Body of pancreas (tissue), 4 donors: ENCODE measurements at regions not wholly inside any gene's neighbourhood (a gene's known extent, or its start where the extent isn't known, plus 50 kb on each side); places are given as distances from the start of the nearest gene placed in this dataset.

Source experiments
- ATAC-seq: fragments of 150-250 bp; one replicate; pipeline ENCODE4 v1.9.1; 2016
- DNase-seq, 4 donors: peaks; one replicate each; pipeline ENCODE4 v3.0.0-alpha.2; 2019
- H3K27ac ChIP-seq, 4 donors: fragments of 200-600 bp; sonication (generic); 1 replicate in 3 of 4; 2 replicates in 1 of 4; pipeline versions ENCODE4 v1.5.1 to v1.6.1; 2016 to 2019; ENCODE audit warnings: mild to moderate bottlenecking in 1 of 4, mixed read lengths in 1 of 4, moderate library complexity in 1 of 4
- H3K27me3 ChIP-seq, 2 donors: fragments of 200-600 bp; sonication (generic); one replicate each; pipeline ENCODE4 v1.6.0; 2016; ENCODE audit warnings: mild to moderate bottlenecking in 1 of 2
- H3K36me3 ChIP-seq, 2 donors: fragments of 200-600 bp; sonication (generic); replicated peaks in 1 of 2; 2 replicates each; pipeline ENCODE4 v1.5.1; 2016; ENCODE audit warnings: low read depth in 2 of 2; ENCODE audit not compliant: insufficient read depth in 1 of 2
- H3K4me1 ChIP-seq: fragments of 200-600 bp; sonication (generic); one replicate; pipeline ENCODE4 v1.6.0; 2016
- H3K4me3 ChIP-seq, 2 donors: fragments of 200-600 bp; sonication (generic); 1 replicate in 1 of 2; 2 replicates in 1 of 2; pipeline ENCODE4 v1.5.1; 2016 to 2019
- H3K9me3 ChIP-seq, 3 donors: fragments of 200-600 bp; sonication (generic); 1 replicate in 2 of 3; 2 replicates in 1 of 3; pipeline ENCODE4 v1.5.1; 2016
- CTCF ChIP-seq, 7 experiments: fragments of 450-650 bp in 4 of 7; fragments of 200-600 bp in 3 of 7; sonication (generic) in 3 of 7; IDR thresholded peaks; one replicate each; pipeline ENCODE4 v1.5.1; 2016 to 2019; ENCODE audit warnings: antibody characterized with exemption in 7 of 7
- POLR2A ChIP-seq, 3 donors: fragments of 450-650 bp; IDR thresholded peaks; one replicate each; pipeline ENCODE4 v1.6.1; 2016; ENCODE audit warnings: antibody characterized with exemption in 3 of 3, mild to moderate bottlenecking in 2 of 3
- WGBS, 2 donors: methylation state at CpG; one replicate each; pipeline ENCODE4 v1.1.5; 2017; 5-methylcytosine and 5-hydroxymethylcytosine counted together
- intact Hi-C: fragments of 100-400 bp; cut with DNase I; formaldehyde crosslinking; loops from one replicate; pipeline ENCODE4 v1.15.1; 2023

- H3K27me3 ChIP-seq, result no peaks in the 10 kb centered on the region
- DNase-seq, result no peak
- H3K36me3 ChIP-seq, result no peaks in the 10 kb centered on the region
- H3K4me3 ChIP-seq, result no peak overlapping the region
- no peak overlapping the region for H3K27ac ChIP-seq
- TF ChIP-seq POLR2A (IDR thresholded peaks at IDR 0.05), result no peak
- TF ChIP-seq CTCF (IDR thresholded peaks at IDR 0.05), result no peak
- no peaks in the 10 kb centered on the region for H3K9me3 ChIP-seq
- intact Hi-C loops, result no loop called here
- WGBS, 2 donors, result 77 to 83% methylated on average over 2 of the region's 2 CpGs
- no peak for ATAC-seq
- no peaks in the 10 kb centered on the region for H3K4me1 ChIP-seq
Measured at GRCh38 chr2:160694221-160694620, 200.6 kb upstream of the RBMS1 start.

DNA sequence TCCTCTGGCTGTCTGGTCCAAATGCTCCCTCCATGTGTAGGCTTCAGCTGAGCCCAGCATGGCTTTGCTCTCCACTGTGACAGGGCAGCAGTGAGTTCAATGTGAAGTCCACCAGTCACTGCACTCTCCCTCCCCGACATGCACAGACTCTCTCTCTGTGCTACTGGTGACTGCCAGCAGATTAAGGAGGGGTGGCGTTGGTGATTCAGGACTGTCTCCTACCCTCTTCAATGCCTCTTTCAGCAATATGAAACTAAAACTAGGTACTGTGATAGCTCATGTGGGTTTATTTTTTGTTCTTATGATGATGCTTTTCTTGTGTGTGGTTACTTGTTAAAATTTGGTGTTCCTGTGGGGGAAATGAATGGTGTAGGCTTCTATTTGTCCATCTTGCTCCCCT is 201.0 kb upstream of the RBMS1 start:
- TF ChIP-seq POLR2A (IDR thresholded peaks at IDR 0.05) (no peak), CTCF (IDR thresholded peaks at IDR 0.05) (no peak)
- DNase-seq, result no peak

GRCh38 chr2:160695402-160696086 is 201.9 kb upstream of the RBMS1 start:
- intact Hi-C loops, result no loop called here
- Histone ChIP-seq H3K36me3 (no peaks in the 10 kb centered on the region), H3K4me1 (no peaks in the 10 kb centered on the region), H3K9me3 (no peaks in the 10 kb centered on the region), H3K4me3 (no peak overlapping the region), H3K27ac (no peak overlapping the region), H3K27me3 (no peaks in the 10 kb centered on the region)
- no peak for TF ChIP-seq POLR2A (IDR thresholded peaks at IDR 0.05)
- ATAC-seq (no peak), DNase-seq (no peak)
- 75 to 78% methylated on average over 3 of the region's 3 CpGs for WGBS, 2 donors

More for the DNA sequence above, 201.0 kb upstream of the RBMS1 start:
- no peaks in the 10 kb centered on the region for H3K27me3 ChIP-seq
- intact Hi-C loops, result no loop called here
- WGBS, 2 donors, result 34 to 75% methylated on average over 1 to 2 of the region's 2 CpGs
- no peaks in the 10 kb centered on the region for H3K36me3 ChIP-seq
- H3K4me1 ChIP-seq, result no peaks in the 10 kb centered on the region
- H3K4me3 ChIP-seq, result no peak overlapping the region
- no peak overlapping the region for H3K27ac ChIP-seq
- H3K9me3 ChIP-seq, result no peaks in the 10 kb centered on the region
- no peak for ATAC-seq

DNA sequence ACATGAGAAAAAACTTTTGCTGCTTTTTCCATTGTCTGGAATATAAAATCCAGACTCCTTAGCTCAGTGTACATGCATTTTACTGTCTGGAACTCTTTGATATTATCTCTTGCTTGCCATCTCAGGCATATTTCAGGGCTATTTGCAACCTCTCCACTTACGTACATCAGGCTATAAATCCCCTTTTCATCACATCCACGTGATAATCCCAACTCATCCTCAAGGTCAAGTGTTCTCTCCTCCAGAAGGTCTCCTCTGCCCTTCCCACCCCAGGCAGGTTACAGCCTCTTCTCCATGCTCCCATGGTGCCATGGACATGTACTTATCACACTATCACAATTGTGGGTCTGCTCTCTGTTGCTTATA is 202.5 kb upstream of the RBMS1 start:
- H3K4me3 ChIP-seq, result no peak overlapping the region
- TF ChIP-seq CTCF (IDR thresholded peaks at IDR 0.05), result no peak
- no peak for TF ChIP-seq POLR2A (IDR thresholded peaks at IDR 0.05)
- no peaks in the 10 kb centered on the region for H3K9me3 ChIP-seq
- ATAC-seq (no peak), DNase-seq (no peak)
- intact Hi-C loops, result no loop called here
- no peaks in the 10 kb centered on the region for H3K36me3 ChIP-seq
- 81 to 82% methylated on average over 2 of the region's 2 CpGs for WGBS, 2 donors
- H3K4me1 ChIP-seq, result no peaks in the 10 kb centered on the region
- H3K27ac ChIP-seq, result no peak overlapping the region
- H3K27me3 ChIP-seq, result no peaks in the 10 kb centered on the region

GRCh38 chr2:160697817-160698216 is 204.2 kb upstream of the RBMS1 start:
- DNase-seq (no peak), ATAC-seq (no peak)
- intact Hi-C loops, result no loop called here
- Histone ChIP-seq H3K27me3 (no peaks in the 10 kb centered on the region), H3K36me3 (no peaks in the 10 kb centered on the region), H3K27ac (no peak overlapping the region), H3K4me1 (no peaks in the 10 kb centered on the region), H3K4me3 (no peak overlapping the region), H3K9me3 (no peaks in the 10 kb centered on the region)
- TF ChIP-seq CTCF (IDR thresholded peaks at IDR 0.05) (no peak), POLR2A (IDR thresholded peaks at IDR 0.05) (no peak)
- 76 to 86% methylated on average over 6 of the region's 6 CpGs for WGBS, 2 donors
